ENCODE measurements at regions not wholly inside any gene's neighbourhood (a gene's known extent, or its start where the extent isn't known, plus 50 kb on each side); places are given as distances from the start of the nearest gene placed in this dataset.

DNA sequence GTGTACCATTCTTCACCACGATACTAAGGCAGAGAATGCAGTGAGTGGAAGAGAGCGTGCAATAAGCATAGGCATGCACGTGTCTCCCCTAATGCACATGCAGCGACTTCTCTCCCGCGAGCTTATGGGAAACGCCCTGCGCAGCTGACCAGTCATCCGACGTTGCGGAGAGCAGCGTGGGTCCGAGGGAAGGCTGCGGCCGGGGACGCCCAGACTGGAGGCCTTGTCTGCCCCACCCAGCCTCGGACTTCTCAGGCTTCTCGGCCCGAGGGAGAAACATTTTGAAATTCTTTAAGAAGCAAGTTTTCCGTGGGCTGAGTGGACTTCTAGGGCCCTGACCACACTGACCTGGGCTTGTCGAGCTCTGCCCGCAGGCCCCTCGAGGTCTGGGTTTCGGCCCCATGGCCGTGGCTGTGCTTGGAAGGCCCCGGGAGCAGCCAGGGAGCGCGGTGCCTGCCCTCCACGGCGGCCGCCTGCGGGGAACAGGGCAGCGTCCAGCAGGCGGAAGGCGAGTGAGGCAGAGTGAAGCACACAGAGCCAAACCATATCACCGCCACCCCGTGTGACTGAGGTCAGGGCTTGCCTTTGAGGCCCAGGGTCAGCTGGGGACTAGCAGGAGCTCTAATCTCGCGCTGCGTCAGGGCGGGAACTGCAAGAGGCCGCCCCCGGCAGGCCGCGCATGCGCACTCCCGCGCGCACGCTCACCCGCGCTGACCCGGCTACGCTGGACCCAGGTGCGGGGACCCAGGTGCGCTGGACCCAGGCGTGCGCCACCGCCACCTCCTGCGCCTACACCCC is 60.0 kb upstream of the IRX1 start:
- TF ChIP-seq EZH2 (IDR thresholded peaks at IDR 0.05; ENCODE audit: insufficient read depth, poor library complexity, severe bottlenecking): no peak
- no peak for TF ChIP-seq EZH2phosphoT487 (IDR thresholded peaks at IDR 0.05; ENCODE audit: insufficient read depth, low read depth)

All from GM23248 (cell line).